H1 (cell line): ENCODE measurements at regions not wholly inside any gene's neighbourhood (a gene's known extent, or its start where the extent isn't known, plus 50 kb on each side); places are given as distances from the start of the nearest gene placed in this dataset.
"Not testable (repeated sequence)": the region's sequence is repeated elsewhere in the genome, so short reads cannot be mapped to it uniquely, and the experiment has no call there.

Experiments
- CTCF ChIA-PET: fragments of 300-600 bp; sonication (Branson Sonifier 250); formaldehyde crosslinking; loops from one replicate; lab custom pipeline; 2021; ENCODE audit not compliant: partially characterized antibody; lab: Charles Lee
- POLR2A ChIA-PET: fragments of 300-600 bp; sonication (Branson Sonifier 250); formaldehyde crosslinking; loops from one replicate; lab custom pipeline; 2021; ENCODE audit warnings: inconsistent platforms; ENCODE audit not compliant: partially characterized antibody; lab: Charles Lee
- DNase-seq, 2 experiments: peaks; one replicate each; pipeline versions ENCODE4 v3.0.0 to v3.0.0-alpha.2; 2010 to 2022; ENCODE audit warnings: low spot score in 2 of 2, low read depth in 1 of 2, mixed read lengths in 1 of 2
- FAIRE-seq: peaks from 2 replicates; lab custom pipeline; 2011; peaks lifted over from hg19 to GRCh38; lab: Jason Lieb, UNC
- H2AFZ ChIP-seq: 2 replicates; pipeline ENCODE4 v1.8.1; 2012; ENCODE audit warnings: low read length, inconsistent platforms
- H2AK5ac ChIP-seq: 2 replicates; pipeline ENCODE4 v1.6.1; 2013; ENCODE audit warnings: low read depth, low read length
- H2BK120ac ChIP-seq: replicated peaks from 2 replicates; pipeline ENCODE3; 2013; ENCODE audit warnings: low read depth, low read length, inconsistent platforms
- H2BK12ac ChIP-seq: 2 replicates; pipeline ENCODE4 v1.6.1; 2013; ENCODE audit warnings: low read depth, low read length
- H2BK15ac ChIP-seq: 2 replicates; pipeline ENCODE4 v1.6.1; 2013; ENCODE audit warnings: low read length
- H2BK20ac ChIP-seq: 2 replicates; pipeline ENCODE4 v1.6.1; 2013; ENCODE audit warnings: low read length
- H2BK5ac ChIP-seq: 2 replicates; pipeline ENCODE4 v1.6.1; 2013; ENCODE audit warnings: low read depth, low read length
- H3K14ac ChIP-seq: 2 replicates; pipeline ENCODE4 v1.6.1; 2013; ENCODE audit warnings: inconsistent platforms; ENCODE audit not compliant: insufficient read length
- H3K18ac ChIP-seq: 2 replicates; pipeline ENCODE4 v1.6.1; 2013; ENCODE audit warnings: low read length; ENCODE audit errors: extremely low read depth
- H3K23ac ChIP-seq: 2 replicates; pipeline ENCODE4 v1.6.1; 2013; ENCODE audit warnings: inconsistent platforms; ENCODE audit not compliant: insufficient read length
- H3K23me2 ChIP-seq: 2 replicates; pipeline ENCODE4 v1.6.1; 2013; ENCODE audit warnings: low read depth, low read length
- H3K27ac ChIP-seq: 2 replicates; pipeline ENCODE4 v1.6.1; 2011; ENCODE audit warnings: low read depth, low read length, inconsistent platforms
- H3K27me3 ChIP-seq, 4 experiments: replicated peaks in 1 of 4; 1 replicate in 1 of 4; 2 replicates in 3 of 4; pipeline versions ENCODE4 v1.6.1 to v1.8.1; 2011 to 2013; ENCODE audit warnings: low read length in 3 of 4, mild to moderate bottlenecking in 3 of 4, inconsistent platforms in 2 of 4, mixed read lengths in 2 of 4, moderate library complexity in 1 of 4; ENCODE audit not compliant: control insufficient read depth in 3 of 4, insufficient read depth in 3 of 4; ENCODE audit errors: extremely low read depth in 1 of 4
- H3K36me3 ChIP-seq, 4 experiments: 2 replicates each; pipeline versions ENCODE4 v1.6.1 to v1.8.1; 2011 to 2013; ENCODE audit warnings: mild to moderate bottlenecking in 4 of 4, low read length in 3 of 4, moderate library complexity in 2 of 4, control low read depth in 1 of 4, inconsistent platforms in 1 of 4; ENCODE audit not compliant: insufficient read depth in 4 of 4, control insufficient read depth in 2 of 4
- H3K4ac ChIP-seq: replicated peaks from 2 replicates; pipeline ENCODE3; 2013; ENCODE audit warnings: low read length, low read depth, mixed read lengths, inconsistent platforms; ENCODE audit not compliant: insufficient read length
- H3K4me1 ChIP-seq, 4 experiments: replicated peaks in 1 of 4; 1 replicate in 1 of 4; 2 replicates in 3 of 4; pipeline versions ENCODE4 v1.6.1 to v1.8.1; 2011 to 2013; ENCODE audit warnings: low read length in 3 of 4, inconsistent platforms in 2 of 4, mixed read lengths in 1 of 4; ENCODE audit not compliant: insufficient read depth in 4 of 4, control insufficient read depth in 3 of 4
- H3K4me2 ChIP-seq, 2 experiments: 2 replicates each; pipeline versions ENCODE4 v1.6.1 to v1.8.1; 2011 to 2013; ENCODE audit warnings: low read depth in 2 of 2, low read length in 2 of 2, control low read depth in 1 of 2, inconsistent platforms in 1 of 2, mild to moderate bottlenecking in 1 of 2; ENCODE audit not compliant: insufficient read depth in 1 of 2
- H3K4me3 ChIP-seq, 4 experiments: fragments of 200-600, 300-600 bp in 1 of 4; sonication (generic), shearing (Covaris generic), sonication (Bioruptor Twin) in 1 of 4; 2 replicates each; pipeline versions ENCODE4 v1.5.1 to v1.8.1; 2011 to 2016; ENCODE audit warnings: low read length in 4 of 4, low read depth in 3 of 4, control low read depth in 2 of 4, inconsistent platforms in 2 of 4, mild to moderate bottlenecking in 2 of 4, mixed read lengths in 1 of 4, moderate library complexity in 1 of 4; ENCODE audit not compliant: insufficient read depth in 2 of 4; ENCODE audit errors: extremely low read depth in 1 of 4
- H3K56ac ChIP-seq: replicated peaks from 2 replicates; pipeline ENCODE3; 2013; ENCODE audit warnings: low read depth, mild to moderate bottlenecking, mixed read lengths, low read length, inconsistent platforms; ENCODE audit not compliant: insufficient read length
- H3K79me1 ChIP-seq: 2 replicates; pipeline ENCODE4 v1.6.1; 2013; ENCODE audit warnings: low read depth, low read length, control low read depth
- H3K79me2 ChIP-seq, 2 experiments: 2 replicates each; pipeline versions ENCODE4 v1.6.1 to v1.8.1; 2012 to 2013; ENCODE audit warnings: low read length in 2 of 2, mild to moderate bottlenecking in 2 of 2, inconsistent platforms in 1 of 2; ENCODE audit not compliant: insufficient read depth in 2 of 2, control insufficient read depth in 1 of 2
- H3K9ac ChIP-seq, 4 experiments: replicated peaks in 1 of 4; 1 replicate in 1 of 4; 2 replicates in 3 of 4; pipeline versions ENCODE4 v1.6.1 to v1.8.1; 2011 to 2013; ENCODE audit warnings: low read depth in 3 of 4, low read length in 3 of 4, control low read depth in 2 of 4, mild to moderate bottlenecking in 2 of 4, moderate library complexity in 2 of 4, inconsistent platforms in 1 of 4; ENCODE audit errors: extremely low read depth in 1 of 4
- H3K9me3 ChIP-seq, 2 experiments: 2 replicates each; pipeline versions ENCODE4 v1.6.1 to v1.8.1; 2012 to 2013; ENCODE audit warnings: mild to moderate bottlenecking in 2 of 2, moderate library complexity in 2 of 2, control low read depth in 1 of 2, inconsistent platforms in 1 of 2, low read depth in 1 of 2, low read length in 1 of 2, mixed read lengths in 1 of 2; ENCODE audit not compliant: insufficient read depth in 2 of 2
- H4K20me1 ChIP-seq, 2 experiments: replicated peaks in 1 of 2; 2 replicates each; pipeline versions ENCODE3 to v1.8.1; 2011 to 2013; ENCODE audit warnings: inconsistent platforms in 2 of 2, low read length in 2 of 2, mild to moderate bottlenecking in 1 of 2; ENCODE audit not compliant: insufficient read depth in 2 of 2, control insufficient read depth in 1 of 2
- H4K5ac ChIP-seq: 2 replicates; pipeline ENCODE4 v1.6.1; 2013; ENCODE audit warnings: low read length, low read depth, mixed read lengths, inconsistent platforms; ENCODE audit not compliant: insufficient read length
- H4K8ac ChIP-seq: 2 replicates; pipeline ENCODE4 v1.8.0; 2013; ENCODE audit warnings: mild to moderate bottlenecking, moderate library complexity, low read length, inconsistent platforms; ENCODE audit not compliant: insufficient read depth; ENCODE audit errors: extremely low read depth
- H4K91ac ChIP-seq: replicated peaks from 2 replicates; pipeline ENCODE3; 2013; ENCODE audit warnings: low read length, mixed read lengths, inconsistent platforms; ENCODE audit not compliant: insufficient read length
- WGBS, 2 experiments: shearing (Covaris generic) in 1 of 2; methylation state at CpG; one replicate each; pipeline versions ENCODE4 v1.1.6 to v1.1.7; 2013 to 2015; ENCODE audit warnings: low lambda C conversion rate in 2 of 2, mixed read lengths in 2 of 2, inconsistent platforms in 1 of 2, low coverage in 1 of 2, missing lambda C conversion rate in 1 of 2; ENCODE audit not compliant: insufficient replicate concordance in 2 of 2, insufficient coverage in 1 of 2, insufficient read length in 1 of 2; ENCODE audit errors: extremely low coverage in 1 of 2, missing lambda C conversion rate in 1 of 2; 5-methylcytosine and 5-hydroxymethylcytosine counted together

GRCh38 chr13:18836371-18837178 is 345.0 kb downstream of the TUBA3C start:
- H3K23ac ChIP-seq, H2BK20ac ChIP-seq, H4K5ac ChIP-seq, H2AK5ac ChIP-seq, H4K91ac ChIP-seq, H3K23me2 ChIP-seq, H4K8ac ChIP-seq, H3K79me1 ChIP-seq, H3K4me3 ChIP-seq, H2BK12ac ChIP-seq, CTCF ChIA-PET, H3K79me2 ChIP-seq, H3K9ac ChIP-seq, FAIRE-seq, H3K4ac ChIP-seq, H3K56ac ChIP-seq, POLR2A ChIA-PET, H3K36me3 ChIP-seq, H2AFZ ChIP-seq, H2BK15ac ChIP-seq, DNase-seq, H3K4me2 ChIP-seq, H2BK5ac ChIP-seq, H3K27ac ChIP-seq, H3K4me1 ChIP-seq, H4K20me1 ChIP-seq, H3K27me3 ChIP-seq, H3K18ac ChIP-seq, H2BK120ac ChIP-seq, H3K14ac ChIP-seq: not testable (repeated sequence)
- H3K9me3 ChIP-seq, result peaks cover 0 to 24% of the 10 kb centered on the region in 2 experiments; a peak in 3 of 4 replicates
- WGBS, 2 experiments, result 92% methylated on average over 15 of the region's 45 CpGs; no CpG with 5 or more reads in 1 of the 2 experiments

- H3K4ac ChIP-seq, H3K23ac ChIP-seq, H3K4me3 ChIP-seq, H2BK12ac ChIP-seq, H2BK20ac ChIP-seq, H3K56ac ChIP-seq, DNase-seq, FAIRE-seq, H4K91ac ChIP-seq, H3K79me2 ChIP-seq, H2AFZ ChIP-seq, CTCF ChIA-PET, H4K8ac ChIP-seq, H3K9ac ChIP-seq, POLR2A ChIA-PET, H2BK5ac ChIP-seq, H3K14ac ChIP-seq, H3K27ac ChIP-seq, H3K4me1 ChIP-seq, H3K18ac ChIP-seq, H2BK15ac ChIP-seq, H2AK5ac ChIP-seq, H3K79me1 ChIP-seq, H3K36me3 ChIP-seq, H3K23me2 ChIP-seq, H4K20me1 ChIP-seq, H2BK120ac ChIP-seq, H4K5ac ChIP-seq, H3K27me3 ChIP-seq, H3K4me2 ChIP-seq: not testable (repeated sequence)
- peaks cover 0 to 31% of the 10 kb centered on the region in 2 experiments; a peak in 2 of 4 replicates for H3K9me3 ChIP-seq
- WGBS, 2 experiments, result 82% methylated on average over 4 of the region's 5 CpGs; no CpG with 5 or more reads in 1 of the 2 experiments
Observed at GRCh38 chr13:18835754-18836153, 345.9 kb downstream of the TUBA3C start.
